NCI-H82 treated with DMSO at 0.1 percent for 48 hours (cell line): ENCODE measurements at regions not wholly inside any gene's neighbourhood (a gene's known extent, or its start where the extent isn't known, plus 50 kb on each side); places are given as distances from the start of the nearest gene placed in this dataset.
"Not testable (repeated sequence)": the region's sequence is repeated elsewhere in the genome, so short reads cannot be mapped to it uniquely, and the experiment has no call there.

Source experiments
- DNase-seq: peaks from one replicate; lab custom pipeline; 2025; ENCODE audit not compliant: unreplicated experiment; lab: John Stamatoyannopoulos, UW

GRCh38 chr6:66232890-66233289 is 525.9 kb upstream of the EYS start:
- no peak for DNase-seq

- DNase-seq: no peak
Measured at GRCh38 chr6:66230591-66230990, 523.6 kb upstream of the EYS start.

- no peak for DNase-seq
Measured at GRCh38 chr6:66226109-66226508, 519.1 kb upstream of the EYS start.

GRCh38 chr6:66210964-66211363 is 503.9 kb upstream of the EYS start:
- no peak for DNase-seq

GRCh38 chr6:66200390-66200789 is 493.4 kb upstream of the EYS start:
- no peak for DNase-seq

GRCh38 chr6:66199171-66199570 is 492.1 kb upstream of the EYS start:
- DNase-seq: no peak

GRCh38 chr6:66198062-66198624 is 491.1 kb upstream of the EYS start:
- no peak for DNase-seq

GRCh38 chr6:66190858-66191257 is 483.8 kb upstream of the EYS start:
- no peak for DNase-seq

- DNase-seq: no peak
Measured at GRCh38 chr6:66189915-66190314, 482.9 kb upstream of the EYS start.

GRCh38 chr6:66186756-66187155 is 479.7 kb upstream of the EYS start:
- no peak for DNase-seq

GRCh38 chr6:66184091-66184490 is 477.1 kb upstream of the EYS start:
- DNase-seq: no peak

- no peak for DNase-seq
Measured at GRCh38 chr6:66179361-66179760, 472.3 kb upstream of the EYS start.

- DNase-seq: no peak
Measured at GRCh38 chr6:66173587-66173986, 466.6 kb upstream of the EYS start.

GRCh38 chr6:66166713-66167112 is 459.7 kb upstream of the EYS start:
- DNase-seq: not testable (repeated sequence)

GRCh38 chr6:66161546-66162108 is 454.6 kb upstream of the EYS start:
- DNase-seq: no peak

GRCh38 chr6:66159937-66160336 is 452.9 kb upstream of the EYS start:
- DNase-seq: no peak

- DNase-seq: no peak
Measured at GRCh38 chr6:66153247-66153646, 446.2 kb upstream of the EYS start.

- no peak for DNase-seq
Measured at GRCh38 chr6:66149132-66149531, 442.1 kb upstream of the EYS start.

GRCh38 chr6:66145867-66146266 is 438.8 kb upstream of the EYS start:
- DNase-seq: no peak

- no peak for DNase-seq
Measured at GRCh38 chr6:66134021-66134420, 427.0 kb upstream of the EYS start.

GRCh38 chr6:66128656-66129055 is 421.6 kb upstream of the EYS start:
- no peak for DNase-seq

- no peak for DNase-seq
Measured at GRCh38 chr6:66128243-66128642, 421.2 kb upstream of the EYS start.

- no peak for DNase-seq
Measured at GRCh38 chr6:66127061-66127460, 420.0 kb upstream of the EYS start.
